ENCODE measurements at regions not wholly inside any gene's neighbourhood (a gene's known extent, or its start where the extent isn't known, plus 50 kb on each side); places are given as distances from the start of the nearest gene placed in this dataset.

- no peak for TF ChIP-seq CTCF (IDR thresholded peaks at IDR 0.05)
- no peak for TF ChIP-seq POLR2A (IDR thresholded peaks at IDR 0.05)
- no peak for TF ChIP-seq POLR2AphosphoS5 (IDR thresholded peaks at IDR 0.05; ENCODE audit: insufficient read depth in 1 of 2, low read depth in 1 of 2)
Observed at GRCh38 chr17:72004611-72005331, 116.0 kb upstream of the SOX9 start.

All from vagina (tissue), 2 donors.